H9 (cell line): ENCODE measurements at regions not wholly inside any gene's neighbourhood (a gene's known extent, or its start where the extent isn't known, plus 50 kb on each side); places are given as distances from the start of the nearest gene placed in this dataset.
"Not testable (repeated sequence)": the region's sequence is repeated elsewhere in the genome, so short reads cannot be mapped to it uniquely, and the experiment has no call there.

Experiments
- DNase-seq: peaks from one replicate; pipeline ENCODE4 v3.0.0-alpha.2; 2017
- H2AFZ ChIP-seq: one replicate; pipeline ENCODE4 v1.6.1; 2013; ENCODE audit warnings: mild to moderate bottlenecking, low read length, control low read depth, moderate library complexity
- H2AK5ac ChIP-seq: 2 replicates; pipeline ENCODE4 v1.6.1; 2013; ENCODE audit warnings: low read length, control low read depth, mixed read lengths; ENCODE audit not compliant: insufficient read length
- H2BK120ac ChIP-seq: one replicate; pipeline ENCODE4 v1.6.1; 2013; ENCODE audit warnings: low read depth, mild to moderate bottlenecking, low read length, control low read depth, inconsistent platforms; ENCODE audit not compliant: poor library complexity, severe bottlenecking
- H2BK12ac ChIP-seq: 2 replicates; pipeline ENCODE4 v1.6.1; 2013; ENCODE audit warnings: low read length, control low read depth, mixed read lengths, low read depth; ENCODE audit not compliant: insufficient read length
- H2BK15ac ChIP-seq: 2 replicates; pipeline ENCODE4 v1.6.1; 2013; ENCODE audit warnings: low read depth, low read length, control low read depth
- H2BK20ac ChIP-seq: one replicate; pipeline ENCODE4 v1.6.1; 2013; ENCODE audit warnings: low read depth, mild to moderate bottlenecking, low read length, control low read depth, inconsistent platforms; ENCODE audit not compliant: poor library complexity, severe bottlenecking
- H2BK5ac ChIP-seq: 2 replicates; pipeline ENCODE4 v1.6.1; 2013; ENCODE audit warnings: low read length, control low read depth, mixed read lengths; ENCODE audit not compliant: insufficient read length
- H3K14ac ChIP-seq: 2 replicates; pipeline ENCODE4 v1.6.1; 2013; ENCODE audit warnings: low read length, control low read depth; ENCODE audit not compliant: insufficient read depth
- H3K18ac ChIP-seq: 2 replicates; pipeline ENCODE4 v1.6.1; 2013; ENCODE audit warnings: low read depth, mild to moderate bottlenecking, mixed read lengths, low read length, control low read depth; ENCODE audit not compliant: insufficient read length
- H3K23ac ChIP-seq: 2 replicates; pipeline ENCODE4 v1.6.1; 2013; ENCODE audit warnings: low read length, control low read depth, mixed read lengths, low read depth; ENCODE audit not compliant: insufficient read length
- H3K23me2 ChIP-seq: 2 replicates; pipeline ENCODE4 v1.6.1; 2013; ENCODE audit warnings: low read depth, mild to moderate bottlenecking, mixed read lengths, low read length, control low read depth; ENCODE audit not compliant: insufficient read length, poor library complexity, severe bottlenecking
- H3K27ac ChIP-seq: 2 replicates; pipeline ENCODE4 v1.5.1; 2013; ENCODE audit warnings: low read length, control low read depth, mixed read lengths, low read depth; ENCODE audit not compliant: insufficient read length
- H3K27me3 ChIP-seq: 2 replicates; pipeline ENCODE4 v1.6.1; 2013; ENCODE audit warnings: low read length, control low read depth, inconsistent platforms; ENCODE audit not compliant: insufficient read depth
- H3K4ac ChIP-seq: 2 replicates; pipeline ENCODE4 v1.6.1; 2013; ENCODE audit warnings: low read depth, mild to moderate bottlenecking, control low read depth, inconsistent platforms, low read length, moderate library complexity
- H3K4me1 ChIP-seq: 2 replicates; pipeline ENCODE4 v1.6.1; 2013; ENCODE audit warnings: low read length, control low read depth, inconsistent platforms; ENCODE audit not compliant: insufficient read depth
- H3K4me2 ChIP-seq: 2 replicates; pipeline ENCODE4 v1.6.1; 2013; ENCODE audit warnings: low read length, control low read depth, mixed read lengths; ENCODE audit not compliant: insufficient read length, insufficient read depth
- H3K56ac ChIP-seq: 2 replicates; pipeline ENCODE4 v1.6.1; 2013; ENCODE audit warnings: low read depth, mild to moderate bottlenecking, mixed read lengths, low read length, control low read depth; ENCODE audit not compliant: insufficient read length
- H3K79me1 ChIP-seq: 2 replicates; pipeline ENCODE4 v1.6.1; 2013; ENCODE audit warnings: low read depth, mild to moderate bottlenecking, moderate library complexity, low read length, control low read depth, inconsistent platforms; ENCODE audit not compliant: insufficient read depth, poor library complexity, severe bottlenecking
- H3K79me2 ChIP-seq: 2 replicates; pipeline ENCODE4 v1.6.1; 2013; ENCODE audit warnings: low read length, control low read depth, inconsistent platforms; ENCODE audit not compliant: insufficient read depth
- H3K9ac ChIP-seq: 2 replicates; pipeline ENCODE4 v1.6.1; 2013; ENCODE audit warnings: low read length, control low read depth, mixed read lengths; ENCODE audit not compliant: insufficient read length; ENCODE audit errors: extremely low read depth
- H3K9me3 ChIP-seq: one replicate; pipeline ENCODE4 v1.6.1; 2013; ENCODE audit warnings: low read depth, low read length, inconsistent platforms; ENCODE audit not compliant: control insufficient read depth
- H3T11ph ChIP-seq: one replicate; pipeline ENCODE4 v1.6.1; 2013; ENCODE audit warnings: mild to moderate bottlenecking, low read length, control low read depth, inconsistent platforms
- H4K20me1 ChIP-seq: one replicate; pipeline ENCODE4 v1.6.1; 2013; ENCODE audit not compliant: control insufficient read depth, insufficient read length, insufficient read depth
- H4K5ac ChIP-seq: 2 replicates; pipeline ENCODE4 v1.6.1; 2013; ENCODE audit warnings: low read depth, mild to moderate bottlenecking, mixed read lengths, low read length, control low read depth; ENCODE audit not compliant: insufficient read length
- H4K8ac ChIP-seq: replicated peaks from 2 replicates; pipeline ENCODE4 v1.6.1; 2013; ENCODE audit warnings: low read length, control low read depth, mixed read lengths, low read depth; ENCODE audit not compliant: insufficient read length
- H4K91ac ChIP-seq: 2 replicates; pipeline ENCODE4 v1.6.1; 2013; ENCODE audit warnings: low read depth, mild to moderate bottlenecking, moderate library complexity, mixed read lengths, low read length, control low read depth; ENCODE audit not compliant: insufficient read length
- H3K27ac Mint-ChIP-seq, 3 experiments: 2 replicates in 2 of 3; 3 replicates in 1 of 3; pipeline ENCODE4 v1.8.0; 2020 to 2021; ENCODE audit warnings: mixed read lengths in 3 of 3, mild to moderate bottlenecking in 1 of 3, moderate library complexity in 1 of 3
- H3K27me3 Mint-ChIP-seq: 2 replicates; pipeline ENCODE4 v1.8.0; 2021; ENCODE audit warnings: low read depth, mild to moderate bottlenecking, moderate library complexity, mixed read lengths
- H3K36me3 Mint-ChIP-seq, 3 experiments: 2 replicates in 2 of 3; 3 replicates in 1 of 3; pipeline ENCODE4 v1.8.0; 2020 to 2021; ENCODE audit warnings: low read depth in 3 of 3, mixed read lengths in 3 of 3; ENCODE audit not compliant: insufficient read depth in 1 of 3
- H3K4me1 Mint-ChIP-seq, 2 experiments: 2 replicates each; pipeline ENCODE4 v1.8.0; 2020; ENCODE audit warnings: mixed read lengths in 2 of 2
- H3K4me3 Mint-ChIP-seq, 2 experiments: 2 replicates in 1 of 2; 3 replicates in 1 of 2; pipeline ENCODE4 v1.8.0; 2020 to 2021; ENCODE audit warnings: mild to moderate bottlenecking in 2 of 2, mixed read lengths in 2 of 2, moderate library complexity in 1 of 2
- H3K9me3 Mint-ChIP-seq, 2 experiments: 2 replicates in 1 of 2; 3 replicates in 1 of 2; pipeline ENCODE4 v1.8.0; 2020; ENCODE audit warnings: mild to moderate bottlenecking in 2 of 2, mixed read lengths in 2 of 2, moderate library complexity in 1 of 2
- WGBS: extraction: QIAGEN DNeasy Blood & Tissue Kit; methylation state at CpG from one replicate; pipeline ENCODE4 v1.1.7; 2013; ENCODE audit warnings: missing lambda C conversion rate, low lambda C conversion rate, mixed read lengths; ENCODE audit not compliant: insufficient read length; ENCODE audit errors: extremely low coverage; 5-methylcytosine and 5-hydroxymethylcytosine counted together

DNA sequence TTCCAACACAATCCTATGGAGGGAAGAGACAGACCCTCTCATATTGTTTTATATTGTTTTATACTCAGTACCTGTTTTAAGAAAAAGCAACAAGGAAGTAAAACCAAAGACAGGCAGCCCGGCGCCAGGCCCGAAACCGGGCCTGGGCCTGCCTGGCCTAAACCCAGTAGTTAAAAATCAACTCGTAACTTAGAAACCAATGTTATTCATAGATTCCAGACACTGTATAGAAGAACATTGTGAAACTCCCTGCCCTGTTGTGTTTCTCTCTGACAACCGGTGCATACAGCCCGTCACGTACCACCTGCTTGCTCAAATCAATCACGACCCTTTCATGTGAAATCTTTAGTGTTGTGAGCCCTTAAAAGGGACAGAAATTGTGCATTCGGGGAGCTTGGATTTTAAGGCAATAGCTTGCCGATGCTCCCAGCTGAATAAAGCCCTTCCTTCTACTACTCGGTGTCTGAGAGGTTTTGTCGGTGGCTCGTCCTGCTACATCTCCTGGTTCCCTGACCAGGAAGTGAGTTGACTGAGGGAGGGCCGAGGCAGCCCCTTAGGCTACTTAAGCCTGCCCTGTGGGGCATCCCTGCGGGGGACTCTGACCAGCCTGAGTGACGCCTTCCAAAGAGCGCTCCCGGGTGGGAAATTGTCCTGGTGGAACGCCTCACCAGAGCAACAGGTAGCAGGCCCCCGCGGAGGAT, 83.5 kb upstream of the ADGRA3 start:
- not testable (repeated sequence) for H3K27me3 ChIP-seq, H3K14ac ChIP-seq, H3K4me2 ChIP-seq, H3K79me1 ChIP-seq, H3K18ac ChIP-seq, H3K9me3 Mint-ChIP-seq, H2BK120ac ChIP-seq, H3K9ac ChIP-seq, H3K4ac ChIP-seq, H3K9me3 ChIP-seq, H2BK15ac ChIP-seq, H3K4me1 Mint-ChIP-seq, H3K23ac ChIP-seq, H3K56ac ChIP-seq, H4K91ac ChIP-seq, H3K36me3 Mint-ChIP-seq, H2AK5ac ChIP-seq, H3K23me2 ChIP-seq, H2AFZ ChIP-seq, H3K4me1 ChIP-seq, H4K20me1 ChIP-seq, H3T11ph ChIP-seq, H3K27ac ChIP-seq, DNase-seq, H3K27ac Mint-ChIP-seq, H2BK20ac ChIP-seq, H3K79me2 ChIP-seq, H3K4me3 Mint-ChIP-seq, H4K8ac ChIP-seq, H2BK12ac ChIP-seq, H4K5ac ChIP-seq, H3K27me3 Mint-ChIP-seq, H2BK5ac ChIP-seq
- WGBS, result no CpG with 5 or more reads among the region's 22 CpGs

GRCh38 chr4:22599929-22600432, 84.1 kb upstream of the ADGRA3 start:
- H3K4me1 ChIP-seq, H4K5ac ChIP-seq, H4K8ac ChIP-seq, H3K79me2 ChIP-seq, H2BK5ac ChIP-seq, H3K4me2 ChIP-seq, H3K18ac ChIP-seq, H3K4ac ChIP-seq, H2BK20ac ChIP-seq, H3K27me3 Mint-ChIP-seq, H3K4me3 Mint-ChIP-seq, H3K79me1 ChIP-seq, H2BK15ac ChIP-seq, H3T11ph ChIP-seq, H3K27ac Mint-ChIP-seq, H3K23me2 ChIP-seq, H3K4me1 Mint-ChIP-seq, H2AK5ac ChIP-seq, H3K27me3 ChIP-seq, H3K56ac ChIP-seq, H2AFZ ChIP-seq, H2BK12ac ChIP-seq, H4K20me1 ChIP-seq, H4K91ac ChIP-seq, H3K9ac ChIP-seq, H3K9me3 ChIP-seq, H3K14ac ChIP-seq, H3K23ac ChIP-seq, H2BK120ac ChIP-seq, DNase-seq, H3K36me3 Mint-ChIP-seq, H3K9me3 Mint-ChIP-seq, H3K27ac ChIP-seq: not testable (repeated sequence)
- no CpG with 5 or more reads among the region's 8 CpGs for WGBS
